ENCODE measurements at regions not wholly inside any gene's neighbourhood (a gene's known extent, or its start where the extent isn't known, plus 50 kb on each side); places are given as distances from the start of the nearest gene placed in this dataset.

- Histone ChIP-seq H3K4me1 (ENCODE audit: control insufficient read depth in 5 of 5, insufficient read depth in 5 of 5, low read length in 5 of 5) (no peaks in the 10 kb centered on the region), H3K4me3 (no peak overlapping the region), H3K27me3 (ENCODE audit: control insufficient read depth in 3 of 3, insufficient read depth in 3 of 3, low read length in 2 of 3) (peaks cover 0 to 13% (median 10%) of the 10 kb centered on the region in 3 donors), H3K9me3 (ENCODE audit: control insufficient read depth in 4 of 4, insufficient read depth in 3 of 4, low read length in 3 of 4) (peaks cover 0 to 10% (median 0%) of the 10 kb centered on the region in 4 donors), H3K27ac (ENCODE audit: low read depth in 1 of 2, low read length in 1 of 2) (no peak overlapping the region), H3K9ac (ENCODE audit: insufficient read depth in 1 of 2, low read length in 2 of 2) (no peak overlapping the region), H3K36me3 (ENCODE audit: control insufficient read depth in 4 of 4, insufficient read depth in 4 of 4, low read length in 4 of 4) (no peaks in the 10 kb centered on the region)
- TF ChIP-seq CTCF (IDR thresholded peaks at IDR 0.05; ENCODE audit: control extremely low read depth, extremely low read depth) = peak; percentile 43
- DNase-seq = peak; percentile 80 to 83 (median 82)
- 2% methylated on average over 10 of the region's 10 CpGs for WGBS, 2 donors
- ATAC-seq (ENCODE audit: insufficient read depth, low FRiP score) = peak; percentile 84
Observed at GRCh38 chr10:118459642-118460193, 117.6 kb upstream of the FAM204A start.

GRCh38 chr10:118458957-118459641, 117.0 kb upstream of the FAM204A start:
- WGBS, 2 donors = 45 to 57% methylated on average over 10 of the region's 10 CpGs
- Histone ChIP-seq H3K27ac (ENCODE audit: low read depth in 1 of 2, low read length in 1 of 2) (no peak overlapping the region), H3K4me3 (no peak overlapping the region), H3K27me3 (ENCODE audit: control insufficient read depth in 3 of 3, insufficient read depth in 3 of 3, low read length in 2 of 3) (peaks cover 0 to 13% (median 10%) of the 10 kb centered on the region in 3 donors), H3K4me1 (ENCODE audit: control insufficient read depth in 5 of 5, insufficient read depth in 5 of 5, low read length in 5 of 5) (no peaks in the 10 kb centered on the region), H3K9ac (ENCODE audit: insufficient read depth in 1 of 2, low read length in 2 of 2) (no peak overlapping the region), H3K9me3 (ENCODE audit: control insufficient read depth in 4 of 4, insufficient read depth in 3 of 4, low read length in 3 of 4) (peaks cover 0 to 10% (median 0%) of the 10 kb centered on the region in 4 donors), H3K36me3 (ENCODE audit: control insufficient read depth in 4 of 4, insufficient read depth in 4 of 4, low read length in 4 of 4) (no peaks in the 10 kb centered on the region)
- ATAC-seq (ENCODE audit: insufficient read depth, low FRiP score) (no peak), DNase-seq (no peak)
- no peak for TF ChIP-seq CTCF (IDR thresholded peaks at IDR 0.05; ENCODE audit: control extremely low read depth, extremely low read depth)

GRCh38 chr10:118457824-118458428, 115.8 kb upstream of the FAM204A start:
- H3K27me3 ChIP-seq (ENCODE audit: control insufficient read depth in 3 of 3, insufficient read depth in 3 of 3, low read length in 2 of 3) = peaks cover 0 to 10% (median 9%) of the 10 kb centered on the region in 3 donors
- no peak for ATAC-seq (ENCODE audit: insufficient read depth, low FRiP score)
- no peak overlapping the region for H3K27ac ChIP-seq (ENCODE audit: low read depth in 1 of 2, low read length in 1 of 2)
- H3K4me1 ChIP-seq (ENCODE audit: control insufficient read depth in 5 of 5, insufficient read depth in 5 of 5, low read length in 5 of 5) = no peaks in the 10 kb centered on the region
- H3K36me3 ChIP-seq (ENCODE audit: control insufficient read depth in 4 of 4, insufficient read depth in 4 of 4, low read length in 4 of 4) = no peaks in the 10 kb centered on the region
- no peak overlapping the region for H3K4me3 ChIP-seq
- no peak for DNase-seq
- H3K9me3 ChIP-seq (ENCODE audit: control insufficient read depth in 4 of 4, insufficient read depth in 3 of 4, low read length in 3 of 4) = peaks cover 0 to under 1% (median 0%) of the 10 kb centered on the region in 4 donors
- no peak overlapping the region for H3K9ac ChIP-seq (ENCODE audit: insufficient read depth in 1 of 2, low read length in 2 of 2)
- TF ChIP-seq CTCF (IDR thresholded peaks at IDR 0.05; ENCODE audit: control extremely low read depth, extremely low read depth) = no peak
